Thyroid gland (tissue), 4 donors: ENCODE measurements at regions not wholly inside any gene's neighbourhood (a gene's known extent, or its start where the extent isn't known, plus 50 kb on each side); places are given as distances from the start of the nearest gene placed in this dataset.

ENCODE experiments used
- DNase-seq, 2 donors: peaks; one replicate each; pipeline ENCODE4 v3.0.0-alpha.2; 2019
- H3K27ac ChIP-seq, 3 donors: fragments of 200-600 bp; sonication (generic); 1 replicate in 2 of 3; 2 replicates in 1 of 3; pipeline ENCODE4 v1.5.1; 2016 to 2019; ENCODE audit warnings: mild to moderate bottlenecking in 1 of 3, moderate library complexity in 1 of 3
- H3K27me3 ChIP-seq: fragments of 200-600 bp; sonication (generic); one replicate; pipeline ENCODE4 v1.5.1; 2019
- H3K36me3 ChIP-seq, 2 donors: fragments of 200-600 bp; sonication (generic); one replicate each; pipeline ENCODE4 v1.5.1; 2016 to 2019
- H3K4me1 ChIP-seq, 2 donors: fragments of 200-600 bp; sonication (generic); one replicate each; pipeline ENCODE4 v1.5.1; 2017 to 2019
- H3K4me3 ChIP-seq, 3 donors: fragments of 200-600 bp; sonication (generic); replicated peaks in 1 of 3; 1 replicate in 2 of 3; 2 replicates in 1 of 3; pipeline ENCODE4 v1.5.1; 2016; ENCODE audit warnings: mild to moderate bottlenecking in 1 of 3
- H3K9me3 ChIP-seq: fragments of 200-600 bp; sonication (generic); one replicate; pipeline ENCODE4 v1.5.1; 2017
- CTCF ChIP-seq, 6 experiments: fragments of 200-600 bp in 3 of 6; fragments of 450-650 bp in 3 of 6; sonication (generic) in 3 of 6; IDR thresholded peaks; one replicate each; pipeline ENCODE4 v1.5.1; 2016 to 2019; ENCODE audit warnings: antibody characterized with exemption in 6 of 6, mild to moderate bottlenecking in 2 of 6, inconsistent platforms in 1 of 6, moderate library complexity in 1 of 6
- POLR2A ChIP-seq, 2 donors: fragments of 450-650 bp; IDR thresholded peaks; one replicate each; pipeline ENCODE4 v1.6.1; 2017; ENCODE audit warnings: antibody characterized with exemption in 2 of 2, mild to moderate bottlenecking in 2 of 2, moderate library complexity in 1 of 2
- WGBS, 2 donors: methylation state at CpG; one replicate each; pipeline ENCODE4 v1.1.5; 2017; 5-methylcytosine and 5-hydroxymethylcytosine counted together
- intact Hi-C: fragments of 100-400 bp; cut with DNase I; formaldehyde crosslinking; loops from one replicate; pipeline ENCODE4 v1.15.1; 2023

DNA sequence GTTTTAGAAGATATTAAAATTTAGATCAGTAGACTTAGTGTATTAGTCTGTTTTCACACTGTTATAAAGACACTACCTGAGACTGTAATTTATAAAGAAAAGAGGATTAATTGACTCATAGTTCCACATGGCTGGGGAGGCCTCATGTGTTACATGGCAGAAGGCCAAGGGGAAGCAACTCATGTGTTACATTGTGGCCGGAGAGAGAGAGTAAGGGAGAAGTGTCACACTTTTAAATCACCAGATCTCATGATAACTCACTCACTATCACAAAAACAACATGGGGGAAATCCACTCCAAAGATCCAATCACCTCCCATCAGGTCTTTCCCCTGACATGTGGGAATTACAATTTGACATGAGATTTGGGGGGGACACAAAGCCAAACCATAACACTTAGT is 1159.7 kb upstream of the PCDH7 start:
- WGBS, 2 donors = 18 to 22% methylated on average over 1 of the region's 1 CpG

DNA sequence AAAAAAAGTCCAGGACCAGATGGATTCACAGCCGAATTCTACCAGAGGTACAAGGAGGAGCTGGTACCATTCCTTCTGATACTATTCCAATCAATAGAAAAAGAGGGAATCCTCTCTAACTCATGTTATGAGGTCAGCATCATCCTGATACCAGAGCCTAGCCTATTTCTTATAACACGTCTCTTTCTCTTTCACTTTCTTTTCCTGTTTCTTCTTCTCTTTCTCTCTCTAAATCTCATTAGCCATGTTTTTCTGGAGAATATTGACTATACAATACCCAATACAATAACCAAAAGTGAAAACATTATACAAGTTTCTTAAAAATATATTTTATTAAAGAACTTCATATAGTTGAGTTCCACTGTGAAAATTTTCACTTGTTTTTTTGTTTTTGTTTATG is 1154.9 kb upstream of the PCDH7 start:
- 84 to 87% methylated on average over 2 of the region's 2 CpGs for WGBS, 2 donors
- no peak for DNase-seq
- no peaks in the 10 kb centered on the region for H3K27me3 ChIP-seq
- no peak overlapping the region for H3K4me3 ChIP-seq
- intact Hi-C loops = no loop called here
- H3K9me3 ChIP-seq = peaks cover 2% of the 10 kb centered on the region
- no peak for TF ChIP-seq POLR2A (IDR thresholded peaks at IDR 0.05)
- H3K4me1 ChIP-seq = no peaks in the 10 kb centered on the region
- no peak overlapping the region for H3K27ac ChIP-seq
- H3K36me3 ChIP-seq = no peaks in the 10 kb centered on the region

More for the DNA sequence above, 1159.7 kb upstream of the PCDH7 start:
- Histone ChIP-seq H3K9me3 (no peaks in the 10 kb centered on the region), H3K27me3 (no peaks in the 10 kb centered on the region), H3K27ac (no peak overlapping the region), H3K36me3 (no peaks in the 10 kb centered on the region), H3K4me1 (no peaks in the 10 kb centered on the region), H3K4me3 (no peak overlapping the region)
- no peak for DNase-seq
- intact Hi-C loops = no loop called here
- TF ChIP-seq POLR2A (IDR thresholded peaks at IDR 0.05) (no peak), CTCF (IDR thresholded peaks at IDR 0.05) (no peak)

GRCh38 chr4:29566371-29566770 is 1153.8 kb upstream of the PCDH7 start:
- Histone ChIP-seq H3K4me3 (no peak overlapping the region), H3K4me1 (no peaks in the 10 kb centered on the region), H3K27me3 (no peaks in the 10 kb centered on the region), H3K9me3 (peaks cover 3% of the 10 kb centered on the region), H3K36me3 (no peaks in the 10 kb centered on the region), H3K27ac (no peak overlapping the region)
- intact Hi-C loops = no loop called here
- TF ChIP-seq CTCF (IDR thresholded peaks at IDR 0.05) (no peak), POLR2A (IDR thresholded peaks at IDR 0.05) (no peak)
- 90 to 91% methylated on average over 1 of the region's 1 CpG for WGBS, 2 donors
- DNase-seq = no peak

DNA sequence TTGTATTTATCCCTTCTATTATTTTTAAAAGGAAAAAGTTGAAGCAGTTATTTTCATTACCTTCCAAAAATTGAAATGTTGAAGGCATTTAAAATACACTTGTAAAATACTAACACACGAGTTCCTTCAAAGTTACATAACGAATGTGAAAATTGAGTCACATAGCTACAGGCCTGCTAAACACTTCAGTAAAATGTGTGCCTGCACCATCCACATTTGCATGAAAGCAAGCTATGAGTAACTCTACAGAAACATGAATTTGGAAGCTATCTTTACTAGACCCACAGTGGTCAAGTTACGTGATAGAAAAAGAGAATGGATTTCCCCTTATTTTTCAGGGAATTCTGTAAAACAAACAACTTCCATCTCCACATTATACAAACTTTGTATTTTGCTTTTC is 1148.8 kb upstream of the PCDH7 start:
- no peaks in the 10 kb centered on the region for H3K36me3 ChIP-seq
- H3K4me1 ChIP-seq = no peaks in the 10 kb centered on the region
- TF ChIP-seq POLR2A (IDR thresholded peaks at IDR 0.05) (no peak), CTCF (IDR thresholded peaks at IDR 0.05) (no peak)
- 95 to 96% methylated on average over 3 of the region's 3 CpGs for WGBS, 2 donors
- peaks cover 3% of the 10 kb centered on the region for H3K9me3 ChIP-seq
- no peak for DNase-seq
- intact Hi-C loops = no loop called here
- H3K4me3 ChIP-seq = no peak overlapping the region
- H3K27me3 ChIP-seq = no peaks in the 10 kb centered on the region
- no peak overlapping the region for H3K27ac ChIP-seq

- WGBS, 2 donors = 81 to 82% methylated on average over 2 of the region's 2 CpGs
- no peak for DNase-seq
- H3K9me3 ChIP-seq = no peaks in the 10 kb centered on the region
- no peak overlapping the region for H3K4me3 ChIP-seq
- H3K27me3 ChIP-seq = no peaks in the 10 kb centered on the region
- TF ChIP-seq POLR2A (IDR thresholded peaks at IDR 0.05) (no peak), CTCF (IDR thresholded peaks at IDR 0.05) (no peak)
- no peak overlapping the region for H3K27ac ChIP-seq
- intact Hi-C loops = no loop called here
- H3K36me3 ChIP-seq = no peaks in the 10 kb centered on the region
- no peaks in the 10 kb centered on the region for H3K4me1 ChIP-seq
Observed at GRCh38 chr4:29578329-29578728, 1141.8 kb upstream of the PCDH7 start.

DNA sequence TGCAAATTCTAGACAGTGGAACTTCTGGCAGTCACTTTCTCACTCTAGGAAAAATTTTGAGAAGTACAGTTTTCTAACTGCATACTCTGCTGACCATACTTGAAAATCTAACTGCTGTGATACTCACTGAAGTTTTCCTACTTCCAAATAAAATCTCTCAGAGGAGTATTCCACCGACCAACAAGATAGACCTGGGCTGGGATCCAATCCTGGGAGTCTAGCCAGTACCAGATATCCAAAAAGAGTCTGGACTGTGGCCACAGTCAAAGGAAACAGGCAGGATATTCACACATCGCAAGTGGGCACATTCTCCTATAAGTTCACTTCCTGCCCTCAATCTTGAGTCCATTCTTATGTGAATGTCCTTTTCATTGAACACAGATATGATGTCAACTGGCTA is 1138.7 kb upstream of the PCDH7 start:
- H3K9me3 ChIP-seq = no peaks in the 10 kb centered on the region
- 3 to 6% methylated on average over 2 of the region's 2 CpGs for WGBS, 2 donors
- no peaks in the 10 kb centered on the region for H3K4me1 ChIP-seq
- H3K27ac ChIP-seq = no peak overlapping the region
- intact Hi-C loops = no loop called here
- H3K4me3 ChIP-seq = no peak overlapping the region
- no peaks in the 10 kb centered on the region for H3K36me3 ChIP-seq
- peak; percentile 20 for DNase-seq
- TF ChIP-seq CTCF (IDR thresholded peaks at IDR 0.05) (no peak), POLR2A (IDR thresholded peaks at IDR 0.05) (no peak)
- H3K27me3 ChIP-seq = no peaks in the 10 kb centered on the region
